HEK293 (cell line): ENCODE measurements at regions not wholly inside any gene's neighbourhood (a gene's known extent, or its start where the extent isn't known, plus 50 kb on each side); places are given as distances from the start of the nearest gene placed in this dataset.

Experiments used
- CTCF ChIA-PET: fragments of 350-600 bp; formaldehyde crosslinking; extraction: SDS; loops from one replicate; lab custom pipeline; 2021; ENCODE audit warnings: antibody characterized with exemption; lab: Yijun Ruan, JAX
- POLR2A ChIA-PET: fragments of 300-600 bp; formaldehyde crosslinking; extraction: SDS; loops from one replicate; lab custom pipeline; 2020; ENCODE audit warnings: antibody characterized with exemption, inconsistent platforms; lab: Yijun Ruan, JAX
- H3K27ac ChIP-seq: fragments of 200-500 bp; sonication (Bioruptor generic); 2 replicates; pipeline ENCODE4 v1.5.1; 2014; ENCODE audit warnings: low read depth, low read length, control low read depth, inconsistent platforms; ENCODE audit errors: extremely low read depth
- H3K36me3 ChIP-seq, 2 experiments: fragments of 200-500 bp in 1 of 2; sonication (Bioruptor generic) in 1 of 2; 1 replicate in 1 of 2; 2 replicates in 1 of 2; pipeline ENCODE4 v1.5.1; 2014 to 2017; ENCODE audit warnings: inconsistent platforms in 2 of 2, low read length in 2 of 2; ENCODE audit not compliant: control insufficient read depth in 2 of 2, insufficient read depth in 1 of 2
- H3K4me1 ChIP-seq: fragments of 200-500 bp; sonication (Bioruptor generic); 2 replicates; pipeline ENCODE4 v1.5.1; 2014; ENCODE audit warnings: mild to moderate bottlenecking, low read length, inconsistent platforms; ENCODE audit not compliant: control insufficient read depth, insufficient read depth
- H3K4me3 ChIP-seq: 2 replicates; pipeline ENCODE4 v1.5.1; 2011; ENCODE audit warnings: low read depth, mild to moderate bottlenecking, control low read depth, low read length, moderate library complexity
- H3K9me3 ChIP-seq: fragments of 200-500 bp; sonication (Bioruptor generic); 2 replicates; pipeline ENCODE4 v1.5.1; 2014; ENCODE audit warnings: low read depth, low read length, inconsistent platforms; ENCODE audit not compliant: control insufficient read depth, insufficient read depth
- AEBP2 ChIP-seq: fragments of 450-650 bp; formaldehyde crosslinking; IDR thresholded peaks from 2 replicates; pipeline ENCODE4 v1.5.1; 2016; ENCODE audit warnings: missing biosample characterization, missing genetic modification characterization, borderline replicate concordance
- ATF2 ChIP-seq: fragments of 450-650 bp; formaldehyde crosslinking; IDR thresholded peaks from 2 replicates; pipeline ENCODE4 v1.5.1; 2016; ENCODE audit warnings: missing biosample characterization, missing genetic modification characterization, low read depth
- PATZ1 ChIP-seq: fragments of 450-650 bp; formaldehyde crosslinking; IDR thresholded peaks from 2 replicates; pipeline ENCODE4 v1.5.1; 2016; ENCODE audit warnings: missing biosample characterization, missing genetic modification characterization
- WT1 ChIP-seq: fragments of 450-650 bp; formaldehyde crosslinking; IDR thresholded peaks from 2 replicates; pipeline ENCODE4 v1.5.1; 2016; ENCODE audit warnings: missing biosample characterization, missing genetic modification characterization
- YY1 ChIP-seq: fragments of 450-650 bp; formaldehyde crosslinking; IDR thresholded peaks from 2 replicates; pipeline ENCODE4 v1.5.1; 2018; ENCODE audit warnings: missing biosample characterization, missing genetic modification characterization
- ZBTB7A ChIP-seq: fragments of 450-650 bp; formaldehyde crosslinking; IDR thresholded peaks from 2 replicates; pipeline ENCODE4 v1.5.1; 2016; ENCODE audit warnings: low read depth, missing biosample characterization, missing genetic modification characterization
- ZFP41 ChIP-seq: fragments of 450-650 bp; formaldehyde crosslinking; IDR thresholded peaks from 2 replicates; pipeline ENCODE4 v1.5.1; 2016; ENCODE audit warnings: missing biosample characterization, missing genetic modification characterization, borderline replicate concordance
- ZNF175 ChIP-seq: fragments of 450-650 bp; formaldehyde crosslinking; IDR thresholded peaks from 2 replicates; pipeline ENCODE4 v1.5.1; 2016; ENCODE audit warnings: missing biosample characterization, missing genetic modification characterization
- ZNF18 ChIP-seq: fragments of 450-650 bp; formaldehyde crosslinking; IDR thresholded peaks from 2 replicates; pipeline ENCODE4 v1.5.1; 2016; ENCODE audit warnings: missing biosample characterization, missing genetic modification characterization
- ZNF19 ChIP-seq: fragments of 450-650 bp; formaldehyde crosslinking; IDR thresholded peaks from 2 replicates; pipeline ENCODE4; 2016; ENCODE audit warnings: missing biosample characterization, missing genetic modification characterization, low read depth
- ZNF223 ChIP-seq: fragments of 450-650 bp; formaldehyde crosslinking; IDR thresholded peaks from 2 replicates; pipeline ENCODE4 v1.5.1; 2016; ENCODE audit warnings: missing biosample characterization, missing genetic modification characterization
- ZNF274 ChIP-seq, 2 experiments: fragments of 200-500 bp in 1 of 2; fragments of 450-650 bp in 1 of 2; sonication (Bioruptor generic) in 1 of 2; formaldehyde crosslinking in 1 of 2; IDR thresholded peaks; 2 replicates each; pipeline versions ENCODE4 v1.5.1 to v1.6.1; 2014 to 2016; ENCODE audit warnings: borderline replicate concordance in 1 of 2, inconsistent platforms in 1 of 2, low read length in 1 of 2, missing biosample characterization in 1 of 2, missing genetic modification characterization in 1 of 2
- ZNF280C ChIP-seq: fragments of 450-650 bp; formaldehyde crosslinking; IDR thresholded peaks from 2 replicates; pipeline ENCODE4 v1.5.1; 2016; ENCODE audit warnings: missing biosample characterization, missing genetic modification characterization
- ZNF350 ChIP-seq: fragments of 450-650 bp; formaldehyde crosslinking; IDR thresholded peaks from 2 replicates; pipeline ENCODE4 v1.5.0; 2017; ENCODE audit warnings: missing biosample characterization, mild to moderate bottlenecking, missing genetic modification characterization
- ZNF398 ChIP-seq: fragments of 450-650 bp; formaldehyde crosslinking; IDR thresholded peaks from 2 replicates; pipeline ENCODE4 v1.5.1; 2017; ENCODE audit warnings: missing biosample characterization, missing genetic modification characterization
- ZNF530 ChIP-seq: fragments of 450-650 bp; formaldehyde crosslinking; IDR thresholded peaks from 2 replicates; pipeline ENCODE4 v1.5.1; 2016; ENCODE audit warnings: low read depth, missing biosample characterization, missing genetic modification characterization
- ZNF560 ChIP-seq: fragments of 450-650 bp; formaldehyde crosslinking; IDR thresholded peaks from 2 replicates; pipeline ENCODE4 v1.5.1; 2017; ENCODE audit warnings: missing biosample characterization, missing genetic modification characterization, borderline replicate concordance
- ZNF600 ChIP-seq: fragments of 450-650 bp; formaldehyde crosslinking; IDR thresholded peaks from 2 replicates; pipeline ENCODE4 v1.5.1; 2016; ENCODE audit warnings: missing biosample characterization, missing genetic modification characterization
- ZNF645 ChIP-seq: fragments of 450-650 bp; formaldehyde crosslinking; IDR thresholded peaks from 2 replicates; pipeline ENCODE4; 2016; ENCODE audit warnings: missing biosample characterization, missing genetic modification characterization
- ZNF658 ChIP-seq: fragments of 450-650 bp; formaldehyde crosslinking; IDR thresholded peaks from 2 replicates; pipeline ENCODE4; 2016; ENCODE audit warnings: missing biosample characterization, missing genetic modification characterization
- ZNF664 ChIP-seq: fragments of 450-650 bp; formaldehyde crosslinking; IDR thresholded peaks from 2 replicates; pipeline ENCODE4 v1.5.1; 2016; ENCODE audit warnings: missing biosample characterization, missing genetic modification characterization
- ZSCAN30 ChIP-seq: fragments of 450-650 bp; IDR thresholded peaks from 2 replicates; pipeline ENCODE4 v1.5.1; 2018; ENCODE audit warnings: missing biosample characterization, mild to moderate bottlenecking, missing genetic modification characterization, moderate library complexity

GRCh38 chr5:92991581-92992067 lies 589.4 kb downstream of the NR2F1-AS1 start:
- no peak overlapping the region for H3K27ac ChIP-seq
- TF ChIP-seq ZNF223 (tag by site-specific recombination) (peak; percentile 95), ATF2 (peak; percentile 67; the same call in 1 of the 2 replicates), AEBP2 (tag by site-specific recombination) (no peak), ZNF280C (tag by site-specific recombination) (no peak), ZNF18 (tag by site-specific recombination) (no peak), ZNF645 (no peak)
- TF ChIP-seq, all 188 proteins: peak for 2
- H3K9me3 ChIP-seq = no peaks in the 10 kb centered on the region
- H3K4me3 ChIP-seq = no peak overlapping the region
- no peaks in the 10 kb centered on the region for H3K36me3 ChIP-seq
- POLR2A ChIA-PET = no interaction called here
- peaks cover 5% of the 10 kb centered on the region; the same call in 1 of the 2 replicates for H3K4me1 ChIP-seq
- CTCF ChIA-PET = no interaction called here

- no peaks in the 10 kb centered on the region for H3K36me3 ChIP-seq
- peaks cover 5% of the 10 kb centered on the region; the same call in 1 of the 2 replicates for H3K4me1 ChIP-seq
- POLR2A ChIA-PET = no interaction called here
- H3K27ac ChIP-seq = no peak overlapping the region
- no peak overlapping the region for H3K4me3 ChIP-seq
- CTCF ChIA-PET = no interaction called here
- no peaks in the 10 kb centered on the region for H3K9me3 ChIP-seq
- TF ChIP-seq ZNF658 (tag by site-specific recombination) (no peak), ZNF664 (tag by site-specific recombination) (no peak), ZNF19 (tag by site-specific recombination) (no peak), ZNF530 (tag by site-specific recombination) (no peak), PATZ1 (no peak), ZNF398 (no peak), YY1 (no peak), ZNF350 (tag by site-specific recombination) (no peak), WT1 (tag by site-specific recombination) (no peak), ZNF560 (tag by site-specific recombination) (no peak), ZNF274 (IDR thresholded peaks at IDR 0.05; ENCODE audit: low read length) (no peak), ZNF274 (tag by site-specific recombination; IDR thresholded peaks at IDR 0.05; ENCODE audit: borderline replicate concordance) (no peak), ZSCAN30 (tag by site-specific recombination) (no peak), ZBTB7A (tag by site-specific recombination) (no peak), ZNF175 (tag by site-specific recombination) (no peak), ZFP41 (tag by site-specific recombination) (no peak), ZNF600 (no peak)
Observed at GRCh38 chr5:92990771-92991170, 590.2 kb downstream of the NR2F1-AS1 start.
